Panc1 (cell line): ENCODE measurements at regions not wholly inside any gene's neighbourhood (a gene's known extent, or its start where the extent isn't known, plus 50 kb on each side); places are given as distances from the start of the nearest gene placed in this dataset.

Experiments
- POLR2AphosphoS5 ChIP-seq: IDR thresholded peaks from 2 replicates; pipeline ENCODE4 v1.6.1; 2012; ENCODE audit warnings: mild to moderate bottlenecking, low read depth, low read length, moderate library complexity
- TF ChIP-seq, protein P1 (sequence below): fragments of 450-650 bp; IDR thresholded peaks from 2 replicates; pipeline ENCODE4 v1.5.1; 2017; ENCODE audit warnings: mild to moderate bottlenecking

DNA sequence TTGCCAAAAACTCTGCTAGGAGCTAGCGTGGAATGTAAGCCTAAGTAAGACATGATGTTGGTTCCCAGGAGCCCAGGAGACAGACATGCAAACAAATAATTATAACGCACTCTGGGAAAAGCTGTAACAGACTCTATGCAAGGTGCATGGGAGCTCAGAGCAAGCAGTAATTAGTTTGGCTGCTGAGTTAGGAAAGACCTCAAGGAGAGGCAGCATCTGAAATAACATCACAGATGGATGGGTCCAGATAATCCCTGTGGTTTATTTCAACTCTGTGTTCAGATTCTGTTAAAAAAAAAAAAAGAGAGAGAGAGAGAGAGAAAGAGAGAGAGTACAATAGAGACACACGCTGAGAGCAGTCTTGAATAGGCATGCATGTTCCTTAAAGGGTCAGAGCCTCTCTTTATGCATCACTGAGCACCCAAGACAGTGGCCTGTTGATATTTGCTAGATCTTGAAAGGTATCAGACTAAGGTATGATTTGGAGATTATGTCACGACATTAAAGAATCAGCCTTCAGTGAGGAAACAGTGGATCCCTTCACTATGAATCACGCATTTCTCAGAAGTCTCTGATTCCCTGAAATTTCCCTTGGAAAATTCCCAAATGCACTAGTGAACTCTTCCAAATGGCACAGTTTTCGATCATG lies 124.4 kb upstream of the LIPC start:
- TF ChIP-seq POLR2AphosphoS5 = no peak
- TF ChIP-seq, protein P1, sequence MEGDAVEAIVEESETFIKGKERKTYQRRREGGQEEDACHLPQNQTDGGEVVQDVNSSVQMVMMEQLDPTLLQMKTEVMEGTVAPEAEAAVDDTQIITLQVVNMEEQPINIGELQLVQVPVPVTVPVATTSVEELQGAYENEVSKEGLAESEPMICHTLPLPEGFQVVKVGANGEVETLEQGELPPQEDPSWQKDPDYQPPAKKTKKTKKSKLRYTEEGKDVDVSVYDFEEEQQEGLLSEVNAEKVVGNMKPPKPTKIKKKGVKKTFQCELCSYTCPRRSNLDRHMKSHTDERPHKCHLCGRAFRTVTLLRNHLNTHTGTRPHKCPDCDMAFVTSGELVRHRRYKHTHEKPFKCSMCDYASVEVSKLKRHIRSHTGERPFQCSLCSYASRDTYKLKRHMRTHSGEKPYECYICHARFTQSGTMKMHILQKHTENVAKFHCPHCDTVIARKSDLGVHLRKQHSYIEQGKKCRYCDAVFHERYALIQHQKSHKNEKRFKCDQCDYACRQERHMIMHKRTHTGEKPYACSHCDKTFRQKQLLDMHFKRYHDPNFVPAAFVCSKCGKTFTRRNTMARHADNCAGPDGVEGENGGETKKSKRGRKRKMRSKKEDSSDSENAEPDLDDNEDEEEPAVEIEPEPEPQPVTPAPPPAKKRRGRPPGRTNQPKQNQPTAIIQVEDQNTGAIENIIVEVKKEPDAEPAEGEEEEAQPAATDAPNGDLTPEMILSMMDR = no peak
